Smooth muscle cell (in vitro differentiated cells): ENCODE measurements at regions not wholly inside any gene's neighbourhood (a gene's known extent, or its start where the extent isn't known, plus 50 kb on each side); places are given as distances from the start of the nearest gene placed in this dataset.

Source experiments
- DNase-seq: peaks from one replicate; lab custom pipeline; 2025; ENCODE audit not compliant: unreplicated experiment; lab: John Stamatoyannopoulos, UW
- H2AFZ ChIP-seq: fragments of 200-600 bp; sonication (generic); 2 replicates; pipeline ENCODE4 v1.6.0; 2016; ENCODE audit warnings: antibody characterized with exemption, low read depth, mild to moderate bottlenecking
- H3F3A ChIP-seq: fragments of 200-600 bp; sonication (generic); 2 replicates; pipeline ENCODE4 v1.6.0; 2017; ENCODE audit warnings: antibody characterized with exemption, low read depth
- H3K27ac ChIP-seq: fragments of 200-600 bp; sonication (generic); 2 replicates; pipeline ENCODE4 v1.5.1; 2016; ENCODE audit warnings: low read depth, mild to moderate bottlenecking
- H3K27me3 ChIP-seq: fragments of 200-600 bp; sonication (generic); 2 replicates; pipeline ENCODE4 v1.6.1; 2016; ENCODE audit warnings: low read depth, mild to moderate bottlenecking
- H3K36me3 ChIP-seq: fragments of 200-600 bp; sonication (generic); 2 replicates; pipeline ENCODE4 v1.5.1; 2016; ENCODE audit warnings: low read depth
- H3K4me1 ChIP-seq: fragments of 200-600 bp; sonication (generic); 2 replicates; pipeline ENCODE4 v1.5.1; 2016; ENCODE audit warnings: low read depth
- H3K4me2 ChIP-seq: fragments of 200-600 bp; sonication (generic); 2 replicates; pipeline ENCODE4 v1.6.0; 2016; ENCODE audit warnings: mild to moderate bottlenecking
- H3K4me3 ChIP-seq: fragments of 200-600 bp; sonication (generic); 2 replicates; pipeline ENCODE4 v1.5.1; 2016; ENCODE audit warnings: mild to moderate bottlenecking
- H3K79me2 ChIP-seq: fragments of 200-600 bp; sonication (generic); 2 replicates; pipeline ENCODE4 v1.6.0; 2016; ENCODE audit warnings: low read depth, mild to moderate bottlenecking
- H3K9ac ChIP-seq: fragments of 200-600 bp; sonication (generic); 2 replicates; pipeline ENCODE4 v1.6.0; 2016; ENCODE audit warnings: low read depth
- H3K9me3 ChIP-seq: fragments of 200-600 bp; sonication (generic); replicated peaks from 2 replicates; pipeline ENCODE4 v1.5.1; 2016; ENCODE audit warnings: low read depth
- H4K20me1 ChIP-seq: fragments of 200-600 bp; sonication (generic); 2 replicates; pipeline ENCODE4 v1.6.0; 2016; ENCODE audit warnings: low read depth
- CTCF ChIP-seq: fragments of 200-600 bp; sonication (generic); IDR thresholded peaks from 2 replicates; pipeline ENCODE4 v1.5.1; 2017; ENCODE audit warnings: borderline replicate concordance, mild to moderate bottlenecking, antibody characterized with exemption; ENCODE audit not compliant: insufficient read depth, poor library complexity, severe bottlenecking
- WGBS: methylation state at CpG from one replicate; pipeline ENCODE4 v1.1.7; 2016; ENCODE audit warnings: low lambda C conversion rate; 5-methylcytosine and 5-hydroxymethylcytosine counted together

GRCh38 chr13:112014857-112015256 is 52.1 kb upstream of the SOX1 start:
- no peak for DNase-seq

More at GRCh38 chr13:112014857-112015256, 52.1 kb upstream of the SOX1 start:
- Histone ChIP-seq H3K9ac (no peak overlapping the region), H3K4me3 (no peak overlapping the region), H2AFZ (no peak overlapping the region), H3K36me3 (no peaks in the 10 kb centered on the region), H3F3A (no peaks in the 10 kb centered on the region), H3K4me2 (no peak overlapping the region), H3K4me1 (no peaks in the 10 kb centered on the region), H3K27me3 (no peaks in the 10 kb centered on the region), H3K27ac (no peak overlapping the region), H4K20me1 (no peaks in the 10 kb centered on the region), H3K9me3 (no peaks in the 10 kb centered on the region), H3K79me2 (no peaks in the 10 kb centered on the region)
- TF ChIP-seq CTCF: no peak
- 79% methylated on average over 30 of the region's 30 CpGs for whole genome bisulfite sequencing
